ENCODE measurements at regions not wholly inside any gene's neighbourhood (a gene's known extent, or its start where the extent isn't known, plus 50 kb on each side); places are given as distances from the start of the nearest gene placed in this dataset.

- TF ChIP-seq CTCF (IDR thresholded peaks at IDR 0.05; ENCODE audit: low read depth, low read length), result no peak
- no peak for DNase-seq (ENCODE audit: extremely low read depth, low read depth)
Measured at GRCh38 chr1:193700710-193701355, 514.4 kb upstream of the B3GALT2 start.

- no peak for DNase-seq (ENCODE audit: extremely low read depth, low read depth)
- TF ChIP-seq CTCF (IDR thresholded peaks at IDR 0.05; ENCODE audit: low read depth, low read length), result no peak
Measured at GRCh38 chr1:193699261-193699660, 512.8 kb upstream of the B3GALT2 start.

GRCh38 chr1:193697776-193698175 is 511.4 kb upstream of the B3GALT2 start:
- no peak for DNase-seq (ENCODE audit: extremely low read depth, low read depth)
- no peak for TF ChIP-seq CTCF (IDR thresholded peaks at IDR 0.05; ENCODE audit: low read depth, low read length)

- no peak for DNase-seq (ENCODE audit: extremely low read depth, low read depth)
- no peak for TF ChIP-seq CTCF (IDR thresholded peaks at IDR 0.05; ENCODE audit: low read depth, low read length)
Measured at GRCh38 chr1:193697115-193697762, 510.8 kb upstream of the B3GALT2 start.

GRCh38 chr1:193694741-193695140 is 508.3 kb upstream of the B3GALT2 start:
- no peak for TF ChIP-seq CTCF (IDR thresholded peaks at IDR 0.05; ENCODE audit: low read depth, low read length)

GRCh38 chr1:193685986-193686385 is 499.6 kb upstream of the B3GALT2 start:
- DNase-seq (ENCODE audit: extremely low read depth, low read depth), result no peak
- no peak for TF ChIP-seq CTCF (IDR thresholded peaks at IDR 0.05; ENCODE audit: low read depth, low read length)

More at GRCh38 chr1:193694741-193695140, 508.3 kb upstream of the B3GALT2 start:
- DNase-seq (ENCODE audit: extremely low read depth, low read depth), result no peak

GRCh38 chr1:193681422-193681821 is 495.0 kb upstream of the B3GALT2 start:
- no peak for DNase-seq (ENCODE audit: extremely low read depth, low read depth)
- no peak for TF ChIP-seq CTCF (IDR thresholded peaks at IDR 0.05; ENCODE audit: low read depth, low read length)
